Right lobe of liver (tissue), 6 donors: ENCODE measurements at regions not wholly inside any gene's neighbourhood (a gene's known extent, or its start where the extent isn't known, plus 50 kb on each side); places are given as distances from the start of the nearest gene placed in this dataset.

Source experiments
- ATAC-seq, 4 donors: fragments of 200-7000 bp; cut with Tn5 transposase; one replicate each; pipeline ENCODE4 v1.9.1; 2020; ENCODE audit warnings: mild to moderate bottlenecking in 4 of 4, moderate library complexity in 4 of 4
- DNase-seq, 3 donors: peaks; one replicate each; pipeline ENCODE4 v3.0.0-alpha.2; 2020
- H3K27ac ChIP-seq, 3 donors: fragments of 200-600 bp; one replicate each; pipeline ENCODE4 v1.8.0; 2022
- H3K27me3 ChIP-seq, 2 donors: fragments of 200-600 bp; one replicate each; pipeline ENCODE4 v1.8.0; 2022
- H3K36me3 ChIP-seq, 4 donors: fragments of 200-600 bp; sonication (generic) in 1 of 4; one replicate each; pipeline versions ENCODE4 v1.5.1 to v1.8.0; 2017 to 2022; ENCODE audit warnings: control low read depth in 1 of 4
- H3K4me1 ChIP-seq, 4 donors: fragments of 200-600 bp; sonication (generic) in 1 of 4; one replicate each; pipeline versions ENCODE4 v1.5.1 to v1.8.0; 2017 to 2022; ENCODE audit warnings: control low read depth in 1 of 4
- H3K4me3 ChIP-seq, 3 donors: fragments of 200-600 bp; one replicate each; pipeline ENCODE4 v1.8.0; 2022
- H3K9me3 ChIP-seq, 4 donors: fragments of 200-600 bp; sonication (generic) in 1 of 4; one replicate each; pipeline versions ENCODE4 v1.5.1 to v1.8.0; 2017 to 2022; ENCODE audit warnings: control low read depth in 1 of 4
- CTCF ChIP-seq, 4 donors: fragments of 200-600 bp in 3 of 4; fragments of 450-650 bp in 1 of 4; IDR thresholded peaks; one replicate each; pipeline versions ENCODE4 v1.5.1 to v1.8.0; 2016 to 2022; ENCODE audit warnings: antibody characterized with exemption in 4 of 4, mild to moderate bottlenecking in 2 of 4
- POLR2A ChIP-seq: fragments of 450-650 bp; IDR thresholded peaks from one replicate; pipeline ENCODE4 v1.6.1; 2017; ENCODE audit warnings: antibody characterized with exemption, mild to moderate bottlenecking
- WGBS: methylation state at CpG from one replicate; pipeline ENCODE4 v1.1.6; 2018; ENCODE audit warnings: low coverage, low lambda C conversion rate; ENCODE audit not compliant: insufficient coverage; ENCODE audit errors: missing lambda C conversion rate; 5-methylcytosine and 5-hydroxymethylcytosine counted together
- intact Hi-C, 2 donors: fragments of 100-400 bp; cut with DNase I; formaldehyde crosslinking; loops; one replicate each; pipeline versions ENCODE4 v1.11.2 to v1.14.1; 2022
- donor health status: DM: no; HTN: yes; CAD: no.
- donor health status: DM: no; HTN: no; CAD: no.
- donor health status: DM: no; HTN: no; CAD: no.
- donor health status: DM: no; HTN: yes; CAD: no.
- donor health status: DM: no; HTN: yes; CAD: no.

- Histone ChIP-seq H3K27ac (no peak overlapping the region), H3K36me3 (no peaks in the 10 kb centered on the region), H3K4me1 (peaks cover 0 to 2% (median 0%) of the 10 kb centered on the region in 4 donors), H3K27me3 (no peaks in the 10 kb centered on the region), H3K4me3 (no peak overlapping the region), H3K9me3 (no peaks in the 10 kb centered on the region)
- no peak for DNase-seq
- TF ChIP-seq CTCF (IDR thresholded peaks at IDR 0.05) (no peak), POLR2A (no peak)
- intact Hi-C loops, result no loop called here
- 51% methylated on average over 3 of the region's 3 CpGs for WGBS
- ATAC-seq, result no peak
These were observed 394.1 kb upstream of the NBEA start for GRCh38 chr13:34547929-34548328.

- Histone ChIP-seq H3K27ac (no peak overlapping the region), H3K4me1 (no peaks in the 10 kb centered on the region), H3K36me3 (no peaks in the 10 kb centered on the region), H3K9me3 (no peaks in the 10 kb centered on the region), H3K27me3 (no peaks in the 10 kb centered on the region), H3K4me3 (no peak overlapping the region)
- TF ChIP-seq CTCF (IDR thresholded peaks at IDR 0.05), result no peak
- no peak for TF ChIP-seq POLR2A
- ATAC-seq (no peak), DNase-seq (no peak)
- 70% methylated on average over 1 of the region's 3 CpGs for WGBS
- intact Hi-C loops, result no loop called here
These were observed 388.7 kb upstream of the NBEA start for GRCh38 chr13:34553376-34553775.

GRCh38 chr13:34555988-34556387 lies 386.1 kb upstream of the NBEA start:
- intact Hi-C loops, result no loop called here
- no peaks in the 10 kb centered on the region for H3K9me3 ChIP-seq
- DNase-seq (no peak), ATAC-seq (no peak)
- no peaks in the 10 kb centered on the region for H3K4me1 ChIP-seq
- TF ChIP-seq CTCF (IDR thresholded peaks at IDR 0.05), result no peak
- H3K4me3 ChIP-seq, result no peak overlapping the region
- WGBS, result 69% methylated on average over 4 of the region's 4 CpGs
- H3K27me3 ChIP-seq, result no peaks in the 10 kb centered on the region
- H3K36me3 ChIP-seq, result no peaks in the 10 kb centered on the region
- no peak overlapping the region for H3K27ac ChIP-seq

- no peaks in the 10 kb centered on the region for H3K36me3 ChIP-seq
- intact Hi-C loops, result no loop called here
- H3K9me3 ChIP-seq, result no peaks in the 10 kb centered on the region
- WGBS, result 52% methylated on average over 7 of the region's 7 CpGs
- ATAC-seq (no peak), DNase-seq (no peak)
- TF ChIP-seq CTCF (IDR thresholded peaks at IDR 0.05), result no peak
- TF ChIP-seq POLR2A, result no peak
- no peak overlapping the region for H3K4me3 ChIP-seq
- H3K27me3 ChIP-seq, result no peaks in the 10 kb centered on the region
- H3K27ac ChIP-seq, result no peak overlapping the region
- no peaks in the 10 kb centered on the region for H3K4me1 ChIP-seq
These were observed 381.0 kb upstream of the NBEA start for GRCh38 chr13:34561033-34561432.

GRCh38 chr13:34567597-34567996 lies 374.5 kb upstream of the NBEA start:
- H3K36me3 ChIP-seq, result no peaks in the 10 kb centered on the region
- WGBS, result 26% methylated on average over 6 of the region's 7 CpGs
- no peaks in the 10 kb centered on the region for H3K9me3 ChIP-seq
- DNase-seq, result no peak
- no peak for TF ChIP-seq CTCF (IDR thresholded peaks at IDR 0.05)
- TF ChIP-seq POLR2A, result no peak
- no peaks in the 10 kb centered on the region for H3K4me1 ChIP-seq
- no peak overlapping the region for H3K4me3 ChIP-seq
- H3K27ac ChIP-seq, result no peak overlapping the region
- H3K27me3 ChIP-seq, result no peaks in the 10 kb centered on the region
- intact Hi-C loops, result no loop called here
- no peak for ATAC-seq
